Mesendoderm (in vitro differentiated cells): ENCODE measurements at regions not wholly inside any gene's neighbourhood (a gene's known extent, or its start where the extent isn't known, plus 50 kb on each side); places are given as distances from the start of the nearest gene placed in this dataset.
A peak's percentile ranks its signal among the peaks of the same experiment; 100 is the strongest.

Experiments
- DNase-seq: peaks from one replicate; pipeline ENCODE4 v3.0.0; 2013
- H2AK5ac ChIP-seq: 2 replicates; pipeline ENCODE4 v1.6.1; 2013; ENCODE audit warnings: low read length, inconsistent platforms
- H2BK120ac ChIP-seq: 2 replicates; pipeline ENCODE4 v1.6.1; 2013; ENCODE audit warnings: low read depth, mild to moderate bottlenecking, low read length, moderate library complexity, mixed read lengths
- H2BK15ac ChIP-seq: replicated peaks from 2 replicates; pipeline ENCODE4 v1.6.1; 2013; ENCODE audit warnings: low read depth, mild to moderate bottlenecking, moderate library complexity
- H2BK5ac ChIP-seq: 2 replicates; pipeline ENCODE4 v1.6.1; 2013; ENCODE audit warnings: low read length, inconsistent platforms
- H3K18ac ChIP-seq: 2 replicates; pipeline ENCODE4 v1.6.1; 2013; ENCODE audit warnings: mild to moderate bottlenecking, low read length, mixed read lengths
- H3K23ac ChIP-seq: one replicate; pipeline ENCODE4 v1.6.1; 2013; ENCODE audit warnings: low read length
- H3K27ac ChIP-seq: 2 replicates; pipeline ENCODE4 v1.5.1; 2013; ENCODE audit warnings: low read depth, mild to moderate bottlenecking, inconsistent platforms, low read length, moderate library complexity
- H3K27me3 ChIP-seq: 2 replicates; pipeline ENCODE4 v1.6.1; 2013; ENCODE audit warnings: low read length, control low read depth, mild to moderate bottlenecking, inconsistent platforms; ENCODE audit not compliant: insufficient read depth, poor library complexity
- H3K36me3 ChIP-seq: 2 replicates; pipeline ENCODE4 v1.6.1; 2013; ENCODE audit warnings: low read length, inconsistent platforms; ENCODE audit not compliant: control insufficient read depth, insufficient read depth
- H3K4ac ChIP-seq: one replicate; pipeline ENCODE4 v1.6.1; 2013; ENCODE audit warnings: low read depth, mild to moderate bottlenecking, low read length, moderate library complexity
- H3K4me1 ChIP-seq: 2 replicates; pipeline ENCODE4 v1.6.1; 2013; ENCODE audit warnings: low read depth, low read length, inconsistent platforms; ENCODE audit not compliant: control insufficient read depth
- H3K4me2 ChIP-seq: 2 replicates; pipeline ENCODE4 v1.6.1; 2013; ENCODE audit warnings: low read length
- H3K4me3 ChIP-seq: 2 replicates; pipeline ENCODE4 v1.5.1; 2013; ENCODE audit warnings: mild to moderate bottlenecking, low read length
- H3K56ac ChIP-seq: one replicate; pipeline ENCODE4 v1.6.1; 2013; ENCODE audit warnings: low read length
- H3K79me1 ChIP-seq: 2 replicates; pipeline ENCODE4 v1.6.1; 2013; ENCODE audit warnings: low read length, inconsistent platforms
- H3K79me2 ChIP-seq: 2 replicates; pipeline ENCODE4 v1.6.1; 2013; ENCODE audit warnings: mild to moderate bottlenecking, low read length; ENCODE audit not compliant: control insufficient read depth, insufficient read depth
- H3K9ac ChIP-seq: 2 replicates; pipeline ENCODE4 v1.6.1; 2013; ENCODE audit warnings: low read length, inconsistent platforms
- H4K5ac ChIP-seq: one replicate; pipeline ENCODE4 v1.6.1; 2013; ENCODE audit warnings: low read length
- H4K8ac ChIP-seq: one replicate; pipeline ENCODE4 v1.6.1; 2013; ENCODE audit warnings: low read depth, mild to moderate bottlenecking, control low read depth, low read length, moderate library complexity
- WGBS: extraction: QIAGEN DNeasy Blood & Tissue Kit; methylation state at CpG from one replicate; pipeline ENCODE4 v1.1.7; 2013; ENCODE audit warnings: low lambda C conversion rate, missing lambda C conversion rate; ENCODE audit not compliant: insufficient coverage; ENCODE audit errors: extremely low coverage; 5-methylcytosine and 5-hydroxymethylcytosine counted together

- Histone ChIP-seq H2BK15ac (no peak overlapping the region), H3K4me3 (no peak overlapping the region), H3K79me1 (no peaks in the 10 kb centered on the region), H3K23ac (no peak overlapping the region), H3K56ac (no peak overlapping the region), H3K4ac (no peak overlapping the region), H3K36me3 (no peaks in the 10 kb centered on the region), H2AK5ac (no peak overlapping the region), H3K4me2 (no peak overlapping the region), H3K27me3 (no peaks in the 10 kb centered on the region), H2BK5ac (no peak overlapping the region), H4K8ac (no peak overlapping the region), H4K5ac (no peak overlapping the region), H3K79me2 (no peaks in the 10 kb centered on the region), H3K4me1 (no peaks in the 10 kb centered on the region), H2BK120ac (no peak overlapping the region), H3K18ac (no peak overlapping the region), H3K27ac (no peak overlapping the region), H3K9ac (no peak overlapping the region)
- no CpG with 5 or more reads among the region's 6 CpGs for WGBS
- no peak for DNase-seq
Measured at GRCh38 chr12:67727702-67728666, 79.4 kb downstream of the DYRK2 start.

GRCh38 chr12:67732857-67733256 is 84.3 kb downstream of the DYRK2 start:
- no peaks in the 10 kb centered on the region for H3K79me2 ChIP-seq
- H3K79me1 ChIP-seq, result no peaks in the 10 kb centered on the region
- no peak overlapping the region for H2AK5ac ChIP-seq
- no peak overlapping the region for H4K5ac ChIP-seq
- H3K18ac ChIP-seq, result no peak overlapping the region
- no peaks in the 10 kb centered on the region for H3K4me1 ChIP-seq
- H2BK120ac ChIP-seq, result no peak overlapping the region
- no peak overlapping the region for H2BK5ac ChIP-seq
- H3K36me3 ChIP-seq, result no peaks in the 10 kb centered on the region
- no peak overlapping the region for H2BK15ac ChIP-seq
- no peak overlapping the region for H3K56ac ChIP-seq
- H3K4me2 ChIP-seq, result no peak overlapping the region
- no CpG with 5 or more reads among the region's 4 CpGs for WGBS
- H3K4me3 ChIP-seq, result no peak overlapping the region
- H3K4ac ChIP-seq, result no peak overlapping the region
- no peak overlapping the region for H3K27ac ChIP-seq
- H4K8ac ChIP-seq, result no peak overlapping the region
- H3K23ac ChIP-seq, result no peak overlapping the region
- DNase-seq, result no peak
- H3K27me3 ChIP-seq, result no peaks in the 10 kb centered on the region
- no peak overlapping the region for H3K9ac ChIP-seq

- peak; percentile 40 for DNase-seq
- no peak overlapping the region for H3K4me2 ChIP-seq
Measured at GRCh38 chr12:67735868-67736267, 87.3 kb downstream of the DYRK2 start.

GRCh38 chr12:67740711-67741110 is 92.2 kb downstream of the DYRK2 start:
- no CpG with 5 or more reads among the region's 1 CpG for WGBS
- Histone ChIP-seq H3K9ac (no peak overlapping the region), H2BK15ac (no peak overlapping the region), H4K8ac (no peak overlapping the region), H2BK5ac (no peak overlapping the region), H3K27ac (no peak overlapping the region), H3K4ac (no peak overlapping the region), H3K36me3 (no peaks in the 10 kb centered on the region), H3K79me2 (no peaks in the 10 kb centered on the region), H3K56ac (no peak overlapping the region), H2BK120ac (no peak overlapping the region), H3K4me2 (no peak overlapping the region), H3K27me3 (no peaks in the 10 kb centered on the region), H4K5ac (no peak overlapping the region), H3K79me1 (no peaks in the 10 kb centered on the region), H3K4me3 (no peak overlapping the region), H3K4me1 (peaks cover 7% of the 10 kb centered on the region), H3K23ac (no peak overlapping the region), H2AK5ac (no peak overlapping the region), H3K18ac (no peak overlapping the region)
- peak; percentile 33 for DNase-seq

More at GRCh38 chr12:67735868-67736267, 87.3 kb downstream of the DYRK2 start:
- H3K79me1 ChIP-seq, result no peaks in the 10 kb centered on the region
- no peaks in the 10 kb centered on the region for H3K4me1 ChIP-seq
- no peak overlapping the region for H2BK15ac ChIP-seq
- H3K9ac ChIP-seq, result no peak overlapping the region
- no peak overlapping the region for H3K56ac ChIP-seq
- H4K8ac ChIP-seq, result no peak overlapping the region
- no peak overlapping the region for H3K23ac ChIP-seq
- H3K79me2 ChIP-seq, result no peaks in the 10 kb centered on the region
- no peak overlapping the region for H3K4me3 ChIP-seq
- WGBS, result no CpG with 5 or more reads among the region's 4 CpGs
- H2BK120ac ChIP-seq, result no peak overlapping the region
- no peak overlapping the region for H4K5ac ChIP-seq
- no peak overlapping the region for H3K27ac ChIP-seq
- no peak overlapping the region for H3K18ac ChIP-seq
- no peak overlapping the region for H2AK5ac ChIP-seq
- no peaks in the 10 kb centered on the region for H3K27me3 ChIP-seq
- H3K36me3 ChIP-seq, result no peaks in the 10 kb centered on the region
- no peak overlapping the region for H3K4ac ChIP-seq
- H2BK5ac ChIP-seq, result no peak overlapping the region

GRCh38 chr12:67741270-67741669 is 92.7 kb downstream of the DYRK2 start:
- Histone ChIP-seq H3K4me1 (peaks cover 7% of the 10 kb centered on the region), H3K36me3 (no peaks in the 10 kb centered on the region), H3K9ac (no peak overlapping the region), H3K27me3 (no peaks in the 10 kb centered on the region), H3K4me2 (no peak overlapping the region), H3K56ac (no peak overlapping the region), H4K8ac (no peak overlapping the region), H2BK120ac (no peak overlapping the region), H3K23ac (no peak overlapping the region), H3K4me3 (no peak overlapping the region), H3K79me1 (no peaks in the 10 kb centered on the region), H3K4ac (no peak overlapping the region), H2AK5ac (no peak overlapping the region), H2BK5ac (no peak overlapping the region), H2BK15ac (no peak overlapping the region), H3K27ac (no peak overlapping the region), H3K79me2 (no peaks in the 10 kb centered on the region), H4K5ac (no peak overlapping the region), H3K18ac (no peak overlapping the region)
- no peak for DNase-seq
- WGBS, result no CpG with 5 or more reads among the region's 3 CpGs
